IPS DF 4.7 (cell line): ENCODE measurements at regions not wholly inside any gene's neighbourhood (a gene's known extent, or its start where the extent isn't known, plus 50 kb on each side); places are given as distances from the start of the nearest gene placed in this dataset.
"Not testable (repeated sequence)": the region's sequence is repeated elsewhere in the genome, so short reads cannot be mapped to it uniquely, and the experiment has no call there.

Experiments
- DNase-seq: peaks from one replicate; pipeline ENCODE4 v3.0.0-alpha.2; 2013; ENCODE audit warnings: low spot score; ENCODE audit errors: extremely low read depth

DNA sequence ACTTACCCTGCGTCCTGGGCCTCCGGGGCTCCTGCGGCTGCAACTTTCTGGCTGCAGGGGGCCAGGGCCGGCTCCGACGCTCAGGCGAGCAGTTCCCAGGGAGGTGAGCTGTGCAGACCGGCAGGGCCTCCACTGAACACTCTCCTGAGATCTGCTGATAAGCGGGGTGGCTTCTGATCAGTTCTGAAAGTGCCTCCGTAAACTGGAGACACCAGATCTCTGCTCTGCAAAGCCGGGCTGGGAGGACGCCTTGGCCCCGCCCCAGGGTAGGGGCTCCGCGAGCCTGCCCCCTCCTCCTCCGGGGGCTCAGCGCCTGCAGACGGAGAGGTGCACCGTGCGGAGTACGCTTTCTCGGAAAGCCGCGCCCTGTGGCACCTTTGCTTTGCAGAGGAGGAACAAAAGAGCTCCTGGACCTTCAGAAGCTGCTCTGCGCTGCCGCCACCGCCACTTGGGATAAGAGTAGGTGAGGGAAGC, 141.3 kb upstream of the VKORC1L1 start:
- peak; percentile 19 for DNase-seq

DNA sequence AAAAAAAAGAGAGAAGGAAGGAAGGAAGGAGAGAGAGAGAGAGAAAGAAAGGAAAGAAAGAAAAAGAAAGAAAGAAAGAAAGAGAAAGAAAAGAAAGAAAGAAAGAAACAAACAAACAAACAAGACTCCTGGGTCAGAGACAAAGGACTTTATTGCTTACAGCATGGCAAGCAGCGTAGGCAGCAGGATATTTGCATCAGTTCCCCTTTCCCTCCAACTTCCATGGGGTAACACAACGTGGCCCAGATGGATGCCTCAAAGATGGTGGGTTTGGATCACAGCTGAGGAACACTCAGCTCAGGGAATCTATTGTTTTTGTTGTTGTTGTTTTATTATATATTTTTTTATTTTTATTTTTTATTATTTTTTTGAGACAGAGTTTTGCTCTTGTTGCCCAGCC, 128.5 kb upstream of the VKORC1L1 start:
- DNase-seq, result no peak

DNA sequence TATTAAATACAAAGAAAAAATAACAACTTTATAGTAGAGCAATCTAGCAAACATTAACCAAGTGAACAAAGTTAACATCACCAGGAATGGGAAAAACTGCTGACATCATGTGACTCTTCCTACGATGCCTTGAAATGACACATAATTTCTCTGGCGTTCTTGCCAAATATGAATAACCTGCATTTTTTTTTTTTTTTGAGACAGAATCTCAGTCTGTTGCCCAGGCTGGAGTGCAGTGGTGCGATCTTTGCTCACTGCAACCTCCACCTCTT, 126.5 kb upstream of the VKORC1L1 start:
- no peak for DNase-seq

DNA sequence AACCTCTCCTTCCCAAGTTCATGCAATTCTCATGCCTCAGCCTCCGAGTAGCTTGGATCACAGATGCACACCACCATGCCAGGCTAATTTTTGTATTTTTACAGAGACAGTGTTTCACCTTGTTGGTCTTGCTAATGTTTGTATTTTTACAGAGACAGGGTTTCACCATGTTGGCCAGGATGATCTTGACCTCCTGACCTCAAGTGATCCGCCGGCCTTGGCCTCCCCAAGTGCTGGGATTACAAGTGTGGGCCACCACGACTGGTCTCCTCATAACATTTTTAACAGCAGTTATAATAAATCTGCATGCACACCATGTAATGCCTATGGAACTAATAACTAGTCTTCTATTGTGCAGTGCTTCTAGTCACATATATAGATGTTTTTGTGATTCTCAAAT, 123.8 kb upstream of the VKORC1L1 start:
- DNase-seq, result no peak

DNA sequence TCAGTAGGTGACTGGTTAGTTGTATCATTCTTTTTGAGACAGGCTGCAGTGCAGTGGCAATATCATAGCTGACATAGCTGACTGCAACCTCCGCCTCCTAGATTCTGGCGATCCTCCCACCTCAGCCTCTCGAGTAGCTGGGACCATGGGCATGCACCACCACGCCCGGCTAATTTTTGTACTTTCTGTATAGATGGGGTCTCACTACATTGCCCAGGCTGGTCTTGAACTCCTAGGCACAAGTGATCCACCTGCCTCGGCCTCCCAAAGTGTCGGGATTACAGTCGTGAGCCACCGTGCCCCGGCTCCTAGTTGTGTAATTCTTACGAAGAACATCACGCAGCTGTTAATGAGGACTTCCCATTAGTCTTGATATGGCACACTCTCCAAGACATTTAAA, 123.4 kb upstream of the VKORC1L1 start:
- no peak for DNase-seq

GRCh38 chr7:65750511-65751344, 122.1 kb upstream of the VKORC1L1 start:
- peak; percentile 41 for DNase-seq

DNA sequence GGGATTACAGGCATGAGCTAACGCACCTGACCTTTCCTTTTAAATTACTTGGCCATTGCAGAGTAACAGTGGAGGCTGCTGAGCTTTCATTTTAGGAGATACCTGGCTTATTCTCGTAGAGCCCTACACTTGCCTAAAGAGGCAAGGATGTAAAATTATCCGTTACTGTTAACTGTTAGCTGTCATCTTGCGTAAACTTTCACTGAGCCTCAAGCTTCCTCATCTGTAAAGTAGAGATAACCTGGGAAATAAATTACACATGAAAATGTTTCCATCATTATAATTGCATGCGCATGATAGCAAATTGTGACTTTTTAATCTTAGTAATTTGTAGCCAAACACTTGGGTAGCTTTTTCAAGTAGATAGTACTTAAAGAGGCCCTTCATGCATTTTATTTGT, 118.8 kb upstream of the VKORC1L1 start:
- not testable (repeated sequence) for DNase-seq

DNA sequence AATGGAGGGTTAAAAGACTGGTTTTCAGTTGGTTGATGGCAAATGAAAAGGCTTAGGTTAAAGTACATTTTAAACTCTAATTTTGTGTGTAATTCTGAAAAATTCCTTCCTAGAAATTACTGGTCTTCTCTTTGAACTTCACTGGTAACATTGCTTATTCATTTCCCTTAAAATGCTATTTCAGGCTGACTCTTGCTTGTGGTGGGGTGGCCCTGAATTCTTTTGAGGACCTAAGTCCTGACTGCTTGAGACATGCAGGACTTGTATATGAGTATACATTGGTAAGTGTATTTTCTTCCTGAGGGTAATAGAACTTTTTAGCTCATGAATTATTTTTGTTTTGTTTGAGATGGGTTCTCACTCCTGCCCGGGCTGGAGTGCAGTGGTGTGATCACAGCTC, 113.9 kb upstream of the VKORC1L1 start:
- DNase-seq, result not testable (repeated sequence)

DNA sequence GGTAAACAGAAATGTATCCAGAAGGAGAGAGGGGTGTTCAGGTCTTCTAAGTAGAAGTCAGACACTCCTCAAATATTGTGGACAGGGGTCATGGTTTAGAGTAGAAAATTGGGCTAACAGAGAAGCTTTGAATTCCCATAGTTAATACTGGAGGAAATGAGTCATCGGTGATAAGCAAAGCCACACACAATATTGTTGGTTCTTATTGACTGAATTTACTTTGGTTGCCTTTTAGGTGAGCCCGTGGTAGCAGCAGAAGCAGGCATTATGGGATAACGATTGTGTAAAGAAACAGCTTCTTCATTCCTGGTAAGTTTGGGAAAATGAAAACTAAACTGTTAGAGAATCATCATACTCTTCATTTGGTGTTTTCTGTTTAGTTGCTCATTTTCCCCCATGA, 110.2 kb upstream of the VKORC1L1 start:
- not testable (repeated sequence) for DNase-seq

- not testable (repeated sequence) for DNase-seq
Observed at GRCh38 chr7:65763114-65763513, 109.8 kb upstream of the VKORC1L1 start.

- DNase-seq, result not testable (repeated sequence)
Observed at GRCh38 chr7:65770473-65771225, 102.2 kb upstream of the VKORC1L1 start.

DNA sequence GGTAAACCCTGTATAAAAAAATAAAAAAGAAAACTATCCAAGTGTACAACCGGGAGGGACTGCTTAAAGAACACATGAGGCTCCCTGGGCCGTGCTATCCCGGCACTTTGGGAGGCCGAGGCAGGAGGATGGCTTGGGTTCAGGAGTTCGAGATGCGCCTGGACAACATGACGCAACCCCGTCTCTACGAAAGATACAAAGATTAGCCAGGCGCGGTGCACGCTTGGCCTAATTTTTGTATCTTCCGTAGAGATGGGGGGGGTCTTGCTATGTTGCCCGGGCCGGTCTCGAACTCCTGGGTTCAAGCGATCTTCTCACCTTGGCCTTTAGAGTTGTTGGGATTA, 101.7 kb upstream of the VKORC1L1 start:
- not testable (repeated sequence) for DNase-seq

DNA sequence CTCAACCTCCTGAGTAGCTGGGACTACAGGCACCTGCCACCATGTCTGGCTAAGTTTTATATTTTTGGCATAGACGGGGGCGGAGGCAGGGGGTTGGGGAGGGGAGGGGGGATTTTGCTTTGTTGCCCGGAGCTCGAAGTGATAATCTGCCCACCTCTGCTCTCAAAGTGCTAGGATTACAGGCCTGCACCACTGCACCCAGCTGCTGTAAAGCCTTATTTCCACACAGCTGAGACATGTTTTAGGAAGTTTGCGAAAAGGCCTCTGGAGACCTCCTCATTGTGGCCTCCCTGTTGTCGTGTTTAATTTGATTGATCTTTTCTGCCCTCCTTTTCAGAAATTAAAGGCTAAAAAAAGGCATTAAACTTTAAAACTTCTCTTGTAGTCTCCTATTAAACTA, 96.2 kb upstream of the VKORC1L1 start:
- DNase-seq, result not testable (repeated sequence)

GRCh38 chr7:65789943-65790342, 82.9 kb upstream of the VKORC1L1 start:
- not testable (repeated sequence) for DNase-seq

DNA sequence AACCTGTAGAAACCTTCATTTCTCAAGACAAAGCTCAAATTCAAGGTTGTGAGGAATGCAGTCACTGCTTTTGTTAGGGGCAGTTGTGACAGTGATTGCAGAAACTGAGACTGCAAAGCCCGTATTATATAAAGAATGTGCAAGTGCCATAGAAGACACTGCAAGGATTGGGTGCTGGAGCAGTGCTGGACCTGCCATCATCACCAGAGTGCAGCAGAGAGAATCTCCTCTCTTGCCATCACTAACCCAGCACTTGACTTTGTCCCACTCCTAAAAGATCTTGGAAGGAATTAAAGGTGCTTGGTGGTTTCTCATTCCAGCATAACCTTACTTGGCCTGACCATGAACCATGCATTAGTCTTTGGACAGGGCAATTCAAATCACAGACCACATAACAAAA, 81.1 kb upstream of the VKORC1L1 start:
- not testable (repeated sequence) for DNase-seq

DNA sequence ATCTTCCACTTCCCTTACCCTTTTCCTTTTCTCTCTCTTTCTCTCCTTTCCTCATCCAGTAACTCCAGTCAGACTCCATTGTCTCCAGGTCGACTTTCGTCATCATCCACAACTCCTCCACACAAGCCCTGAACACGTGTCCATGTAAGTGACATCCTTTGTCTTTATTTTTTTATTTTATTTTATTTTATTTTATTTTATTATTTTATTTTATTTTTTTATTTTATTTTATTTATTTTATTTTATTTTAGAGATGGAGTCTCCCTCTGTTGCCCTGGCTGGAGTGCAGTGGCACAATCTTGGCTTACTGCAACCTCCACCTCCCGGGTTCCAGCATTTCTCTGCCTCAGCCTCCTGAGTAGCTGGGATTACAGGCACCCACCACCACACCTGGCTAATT, 80.1 kb upstream of the VKORC1L1 start:
- not testable (repeated sequence) for DNase-seq

DNA sequence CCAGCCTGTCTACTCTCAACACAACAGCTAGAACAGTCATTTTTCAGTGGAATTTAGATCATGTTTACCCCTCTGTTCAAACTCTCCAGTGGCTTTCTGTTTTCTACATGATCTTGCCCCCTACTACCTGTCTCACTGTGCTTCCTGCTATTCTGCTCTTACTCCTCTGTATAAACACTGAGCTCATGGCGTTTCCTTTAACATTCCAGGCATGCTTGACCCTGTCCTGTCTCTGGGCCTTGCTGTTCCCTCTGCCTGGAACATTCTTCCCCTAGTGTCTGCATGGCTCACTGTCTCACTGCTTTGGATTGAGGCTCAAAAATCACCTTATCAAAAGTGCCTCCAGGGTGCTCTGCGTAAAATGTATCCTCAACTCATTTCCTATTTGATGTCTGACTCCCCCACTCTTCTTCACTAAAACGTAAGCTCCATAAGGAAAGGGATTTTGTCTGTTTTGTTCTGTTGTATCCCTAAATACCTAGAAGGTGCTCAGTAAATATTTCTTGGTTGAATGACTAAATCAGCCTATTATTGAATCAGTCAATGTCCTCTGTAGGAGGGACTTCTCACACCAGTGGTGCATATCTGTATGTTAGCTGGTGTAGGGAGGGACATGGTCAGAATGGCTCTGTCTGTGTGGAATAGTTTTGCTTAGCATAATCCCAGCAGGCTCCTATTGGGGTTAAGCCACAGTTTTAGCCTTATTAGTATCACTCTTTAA, 78.0 kb upstream of the VKORC1L1 start:
- DNase-seq, result peak; percentile 7

DNA sequence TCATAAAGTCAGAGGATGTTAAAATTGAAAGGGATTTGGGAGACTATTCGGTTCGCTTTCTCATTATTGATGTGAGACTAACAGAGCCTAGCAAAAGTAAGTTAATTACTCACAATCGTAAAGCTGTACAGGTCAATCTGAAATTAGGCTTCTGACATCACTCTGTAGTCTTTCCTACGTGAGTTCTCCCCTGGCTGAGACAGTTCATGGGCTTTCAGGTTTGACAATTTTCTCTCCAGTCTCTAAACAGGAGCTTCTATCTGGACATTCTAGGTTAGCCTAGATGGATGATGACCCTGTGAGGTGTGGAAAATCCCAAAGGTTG, 77.5 kb upstream of the VKORC1L1 start:
- DNase-seq, result not testable (repeated sequence)

- DNase-seq, result no peak
Observed at GRCh38 chr7:65796205-65796604, 76.7 kb upstream of the VKORC1L1 start.

DNA sequence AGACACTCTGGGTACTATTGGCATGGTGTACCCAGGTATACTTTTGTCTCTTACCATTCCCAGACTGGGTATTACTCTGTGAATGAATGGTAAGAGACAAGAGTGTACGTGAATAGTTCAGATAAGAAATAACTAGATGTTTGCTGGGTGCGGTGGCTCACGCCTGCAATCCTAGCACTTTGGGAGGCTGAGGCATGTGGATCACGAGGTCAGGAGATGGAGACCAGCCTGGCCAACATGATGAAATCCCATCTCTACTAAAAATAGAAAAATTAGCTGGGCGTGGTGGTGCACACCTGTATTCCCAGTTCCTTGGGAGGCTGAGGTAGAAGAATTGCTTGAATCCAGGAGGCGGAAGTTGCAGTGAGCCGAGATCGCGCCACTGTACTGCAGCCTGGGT, 75.8 kb upstream of the VKORC1L1 start:
- not testable (repeated sequence) for DNase-seq

DNA sequence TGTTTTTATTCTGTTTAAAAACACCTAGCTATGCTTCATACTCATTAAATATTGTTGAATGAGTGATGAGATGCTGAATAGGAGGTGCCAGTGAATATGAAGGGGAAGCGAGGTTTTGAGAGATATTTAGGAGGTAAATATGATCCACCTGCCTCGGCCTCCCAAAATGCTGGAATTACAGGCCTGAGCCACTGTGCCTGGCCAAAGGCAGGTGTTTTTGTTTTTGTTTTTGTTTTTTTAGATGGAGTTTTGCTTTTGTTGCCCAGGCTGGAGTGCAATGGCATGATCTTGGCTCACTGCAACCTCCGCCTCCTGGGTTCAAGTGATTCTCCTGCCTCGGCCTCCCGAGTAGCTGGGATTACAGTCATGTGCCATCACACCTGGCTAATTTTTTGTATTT, 75.3 kb upstream of the VKORC1L1 start:
- DNase-seq, result not testable (repeated sequence)
